ENCODE measurements at regions not wholly inside any gene's neighbourhood (a gene's known extent, or its start where the extent isn't known, plus 50 kb on each side); places are given as distances from the start of the nearest gene placed in this dataset.
A peak's percentile ranks its signal among the peaks of the same experiment; 100 is the strongest.
"Not testable (repeated sequence)": the region's sequence is repeated elsewhere in the genome, so short reads cannot be mapped to it uniquely, and the experiment has no call there.

- no peak for DNase-seq (ENCODE audit: low read depth in 1 of 2, low spot score in 1 of 2)
Measured at GRCh38 chr3:18558507-18558906, 133.4 kb upstream of the SATB1 start.

DNA sequence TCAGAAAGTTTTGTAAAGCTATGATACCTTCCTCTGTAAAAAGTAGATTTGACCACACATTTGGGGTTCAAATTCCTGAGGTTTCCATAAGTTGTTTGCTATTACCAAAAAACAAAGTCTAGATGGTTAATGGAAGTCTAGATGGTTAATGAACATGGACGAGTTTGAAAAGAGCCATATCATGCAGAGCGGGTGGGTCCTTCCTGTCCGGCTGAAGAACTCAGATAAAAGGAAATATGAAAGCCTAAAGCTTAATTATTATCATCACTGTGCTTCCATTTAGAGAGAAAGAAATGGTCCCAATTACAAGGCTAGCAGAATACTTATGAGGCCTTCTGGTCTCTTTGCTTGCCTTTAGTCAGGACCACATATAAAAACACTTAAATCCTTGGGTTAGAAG is 132.1 kb upstream of the SATB1 start:
- no peak for DNase-seq (ENCODE audit: low read depth in 1 of 2, low spot score in 1 of 2)

DNA sequence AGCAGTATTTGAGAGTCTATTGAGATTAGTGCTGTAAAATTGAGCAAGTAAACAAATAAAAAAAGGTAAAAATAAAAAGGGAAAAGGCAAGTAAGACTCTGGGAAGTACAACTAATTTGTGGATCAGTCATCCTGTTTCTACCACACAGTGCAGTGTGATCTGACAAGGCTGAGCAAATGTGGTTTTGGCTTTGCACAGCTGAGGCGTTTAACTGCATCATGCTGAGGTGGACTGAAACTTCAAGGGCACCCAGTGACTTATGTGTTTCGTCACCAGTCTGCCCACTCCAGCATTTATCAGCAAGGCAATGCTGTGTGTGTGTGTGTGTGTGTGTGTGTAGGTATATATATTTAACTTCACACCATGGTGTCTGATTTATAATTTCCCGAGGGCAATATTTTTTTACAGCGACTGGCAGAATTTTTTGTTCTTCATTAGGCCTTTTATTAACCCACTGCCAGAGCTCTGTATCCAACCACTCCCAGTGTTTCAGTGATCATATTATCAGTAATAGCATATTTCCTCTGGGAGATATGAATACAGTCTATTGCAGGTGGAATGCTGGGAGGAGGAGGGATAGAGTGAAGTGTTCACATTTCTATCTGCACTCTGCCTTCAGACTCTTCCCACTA is 131.5 kb upstream of the SATB1 start:
- peak; percentile 18 to 80 for DNase-seq (ENCODE audit: low read depth in 1 of 2, low spot score in 1 of 2)

DNA sequence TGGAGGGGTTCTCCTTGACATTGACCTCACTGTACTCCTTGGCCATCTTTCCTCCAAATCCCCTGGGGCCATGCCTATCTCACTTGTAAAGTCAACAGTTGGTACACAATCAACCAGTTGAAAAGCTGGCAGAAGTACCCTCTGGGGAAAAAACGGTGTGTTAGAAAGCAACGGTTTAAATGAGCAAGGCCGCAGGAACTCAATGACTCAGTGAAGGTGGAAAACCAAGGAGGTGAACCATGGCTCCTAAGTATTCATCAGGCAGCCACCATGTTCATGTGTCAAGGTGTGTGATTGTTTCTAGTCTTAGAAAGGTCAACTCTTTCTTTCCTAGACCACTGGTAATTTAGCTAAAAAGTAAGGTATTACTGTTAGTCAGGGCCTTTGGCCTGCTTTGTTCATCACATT is 130.9 kb upstream of the SATB1 start:
- DNase-seq (ENCODE audit: low read depth in 1 of 2, low spot score in 1 of 2), result peak in 1 of 2 donors; percentile 29

- not testable (repeated sequence) for DNase-seq (ENCODE audit: low read depth in 1 of 2, low spot score in 1 of 2)
Measured at GRCh38 chr3:18552579-18553105, 127.5 kb upstream of the SATB1 start.

GRCh38 chr3:18546632-18547031 is 121.5 kb upstream of the SATB1 start:
- no peak for DNase-seq (ENCODE audit: low read depth in 1 of 2, low spot score in 1 of 2)

DNA sequence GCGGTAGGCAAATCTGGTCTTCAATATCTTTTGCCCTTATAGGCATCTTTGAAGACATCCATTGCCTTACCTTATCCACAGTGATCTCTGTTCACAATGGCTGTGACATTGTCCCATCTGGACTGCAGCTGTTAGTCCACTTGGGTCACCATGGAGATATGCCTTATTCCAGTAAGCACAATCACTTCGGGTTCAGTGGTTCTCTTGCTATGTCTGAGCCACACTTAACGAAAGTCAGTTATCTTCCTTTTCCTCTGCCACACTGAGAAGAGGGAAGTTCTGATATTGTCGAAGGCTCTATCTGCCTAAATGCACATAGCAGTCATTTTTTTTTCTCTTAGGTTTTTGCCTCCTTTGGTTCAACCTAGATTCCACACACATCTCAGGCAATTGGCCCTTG is 119.0 kb upstream of the SATB1 start:
- no peak for DNase-seq (ENCODE audit: low read depth in 1 of 2, low spot score in 1 of 2)

- DNase-seq (ENCODE audit: low read depth in 1 of 2, low spot score in 1 of 2), result no peak
Measured at GRCh38 chr3:18538463-18539230, 113.5 kb upstream of the SATB1 start.

DNA sequence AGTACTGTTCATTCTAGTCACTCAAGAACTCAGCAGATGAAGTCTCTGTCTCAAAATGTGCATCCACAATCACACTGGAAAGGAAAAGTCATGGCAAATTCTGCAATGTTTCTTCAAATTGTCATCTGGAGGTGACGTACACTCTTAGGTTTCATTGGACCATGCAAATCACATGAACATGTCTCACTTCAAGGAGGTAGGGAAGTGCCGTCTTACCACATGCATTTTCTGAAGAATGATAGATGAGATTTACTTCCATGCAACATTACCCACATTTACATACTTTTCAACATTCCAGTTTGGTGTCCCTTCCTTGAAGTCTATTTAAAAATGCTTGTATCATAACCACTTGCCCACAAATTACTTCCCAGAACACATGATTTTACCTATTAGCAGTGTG is 107.9 kb upstream of the SATB1 start:
- no peak for DNase-seq (ENCODE audit: low read depth in 1 of 2, low spot score in 1 of 2)

GRCh38 chr3:18531662-18532061 is 106.5 kb upstream of the SATB1 start:
- DNase-seq (ENCODE audit: low read depth in 1 of 2, low spot score in 1 of 2), result no peak

DNA sequence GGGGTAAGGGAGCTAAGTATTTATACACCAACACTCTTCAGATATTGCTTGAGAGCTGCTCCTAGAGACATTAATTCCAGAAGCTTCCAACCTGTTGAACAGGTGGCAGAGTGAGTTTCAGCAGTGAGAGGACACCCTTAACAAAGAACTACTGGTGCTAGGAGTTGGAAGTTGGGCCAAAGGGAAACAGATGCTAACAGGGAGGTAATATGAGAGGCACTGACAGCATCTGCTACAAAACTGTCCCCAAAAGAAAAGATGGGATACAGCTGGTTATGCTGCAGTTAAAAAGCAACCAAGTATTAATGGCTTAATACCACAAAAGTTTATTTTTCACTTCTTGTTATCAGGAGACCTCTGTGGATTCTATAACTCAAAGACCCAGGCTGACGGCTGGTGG is 104.5 kb upstream of the SATB1 start:
- DNase-seq (ENCODE audit: low read depth in 1 of 2, low spot score in 1 of 2), result no peak

GRCh38 chr3:18527691-18528090 is 102.6 kb upstream of the SATB1 start:
- no peak for DNase-seq (ENCODE audit: low read depth in 1 of 2, low spot score in 1 of 2)

DNA sequence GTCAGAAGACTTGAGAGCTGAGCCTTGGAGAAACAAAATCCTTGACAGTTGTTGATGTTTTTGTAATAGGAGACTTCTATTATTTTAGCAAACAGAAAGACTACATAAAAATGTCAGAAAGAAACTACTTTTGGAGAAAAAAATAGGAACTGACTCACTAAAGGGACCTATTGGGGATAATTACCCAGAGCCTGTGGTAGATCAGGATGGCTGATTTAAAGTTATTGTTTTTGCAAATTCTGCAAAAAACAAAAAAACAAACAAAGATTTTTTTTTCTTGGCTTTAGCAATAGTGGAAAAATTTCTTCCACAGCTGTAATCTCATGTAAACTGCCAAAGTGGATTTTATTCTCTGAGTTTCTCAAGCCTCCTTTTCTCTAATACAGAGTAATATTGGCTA is 101.5 kb upstream of the SATB1 start:
- DNase-seq (ENCODE audit: low read depth in 1 of 2, low spot score in 1 of 2), result no peak

GRCh38 chr3:18516170-18516569 is 91.0 kb upstream of the SATB1 start:
- DNase-seq (ENCODE audit: low read depth in 1 of 2, low spot score in 1 of 2), result not testable (repeated sequence)

- no peak for DNase-seq (ENCODE audit: low read depth in 1 of 2, low spot score in 1 of 2)
Measured at GRCh38 chr3:18513091-18513490, 88.0 kb upstream of the SATB1 start.

DNA sequence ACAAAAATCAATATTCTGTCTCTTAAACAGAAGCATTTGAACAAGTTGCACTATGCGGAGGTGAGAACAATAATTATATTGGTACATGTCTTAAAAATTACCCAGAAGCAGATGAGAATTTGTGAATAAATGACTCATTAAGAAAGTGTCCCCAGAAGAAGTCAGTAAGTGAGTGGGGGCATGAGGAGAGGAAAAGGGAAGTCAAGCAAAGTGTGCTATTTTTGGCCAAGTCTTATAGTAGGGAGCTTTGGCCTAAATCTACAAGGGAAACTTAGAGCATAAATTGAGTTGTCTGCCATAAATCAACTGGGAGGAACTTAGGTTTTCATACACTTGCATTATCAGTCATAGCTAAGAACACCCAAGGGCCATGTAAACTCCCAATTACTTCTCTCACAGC is 86.9 kb upstream of the SATB1 start:
- no peak for DNase-seq (ENCODE audit: low read depth in 1 of 2, low spot score in 1 of 2)

GRCh38 chr3:18510947-18511346 is 85.8 kb upstream of the SATB1 start:
- DNase-seq (ENCODE audit: low read depth in 1 of 2, low spot score in 1 of 2), result no peak

DNA sequence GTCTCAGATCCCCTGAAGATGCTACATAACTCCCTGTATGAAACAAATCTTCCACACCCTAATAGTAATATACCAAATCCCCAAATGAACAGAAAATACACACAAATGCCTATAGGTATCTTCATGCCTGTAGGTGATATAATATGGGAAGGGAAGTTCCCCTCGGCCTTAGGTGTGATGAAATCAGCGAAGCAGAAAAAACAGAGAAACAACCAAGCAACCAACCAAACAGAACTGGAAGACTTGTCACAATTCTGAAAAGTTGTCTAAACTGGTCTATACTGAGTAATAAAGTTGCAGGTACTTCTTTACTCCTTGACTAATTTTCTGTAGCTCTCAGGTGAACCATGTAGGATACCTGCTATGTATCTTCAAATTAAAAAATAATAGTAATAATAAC is 82.2 kb upstream of the SATB1 start:
- no peak for DNase-seq (ENCODE audit: low read depth in 1 of 2, low spot score in 1 of 2)

DNA sequence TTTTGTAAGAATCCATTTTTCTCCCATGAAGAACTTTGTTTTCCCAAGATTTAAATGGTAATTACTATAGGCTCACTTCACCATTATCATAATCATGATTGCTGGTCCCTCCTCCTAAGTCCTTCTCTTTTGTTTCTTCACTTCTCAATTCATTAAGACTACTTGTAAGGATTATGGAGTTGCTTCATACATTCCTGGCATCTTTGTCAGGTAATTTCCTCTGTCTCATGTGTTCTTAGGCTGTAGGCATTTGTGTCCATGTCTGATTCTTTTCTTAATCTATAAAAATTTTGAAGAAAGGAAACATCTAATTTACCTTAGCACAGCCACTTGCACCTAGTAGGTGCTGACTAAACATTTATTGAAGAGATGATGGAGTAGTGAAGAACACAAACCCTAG is 79.9 kb upstream of the SATB1 start:
- DNase-seq (ENCODE audit: low read depth in 1 of 2, low spot score in 1 of 2), result no peak

- no peak for DNase-seq (ENCODE audit: low read depth in 1 of 2, low spot score in 1 of 2)
Measured at GRCh38 chr3:18501679-18502343, 76.7 kb upstream of the SATB1 start.

DNA sequence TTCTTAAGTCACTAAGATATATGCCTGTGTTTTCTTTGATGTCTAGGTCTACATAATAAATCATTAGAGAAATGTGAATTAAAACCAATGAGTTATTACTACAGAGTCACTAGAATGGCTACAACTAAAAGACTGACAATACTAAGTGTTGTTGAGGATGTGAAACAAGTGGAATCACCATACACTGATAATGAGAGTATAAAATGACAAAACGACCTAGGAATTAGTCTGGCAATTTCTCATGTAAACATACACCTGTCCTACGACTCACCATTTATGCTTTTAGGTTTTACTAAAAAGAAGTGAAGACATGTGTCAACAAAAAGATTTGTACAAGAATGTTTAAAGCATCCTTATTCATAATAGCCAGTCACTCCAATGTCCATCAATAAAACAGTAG is 75.2 kb upstream of the SATB1 start:
- no peak for DNase-seq (ENCODE audit: low read depth in 1 of 2, low spot score in 1 of 2)

DNA sequence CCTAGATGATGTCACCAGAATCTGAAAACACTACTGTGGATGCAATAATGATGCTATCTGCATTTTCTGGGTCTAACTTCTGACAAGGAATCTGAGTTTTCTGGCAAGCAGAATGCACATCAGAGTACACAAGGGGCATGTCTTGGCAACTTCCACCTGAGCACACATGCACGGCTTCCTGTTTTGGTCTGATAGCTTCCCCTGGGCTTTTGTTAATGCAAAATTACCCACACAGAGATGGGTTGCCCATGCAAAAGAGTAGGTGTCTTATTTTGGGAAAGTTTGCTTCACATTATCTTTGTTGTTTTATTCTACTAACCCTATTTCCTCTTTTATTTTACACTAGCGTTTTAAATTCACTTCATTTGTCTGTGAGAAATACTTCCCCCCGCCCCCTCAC is 74.2 kb upstream of the SATB1 start:
- DNase-seq (ENCODE audit: low read depth in 1 of 2, low spot score in 1 of 2), result no peak

Data from activated CD4-positive, alpha-beta T cell treated with anti-CD3 and anti-CD28 coated beads, Interleukin-2, amount 50 U/mL, for 24 hours (primary cell).